GM08714 (cell line): ENCODE measurements at regions not wholly inside any gene's neighbourhood (a gene's known extent, or its start where the extent isn't known, plus 50 kb on each side); places are given as distances from the start of the nearest gene placed in this dataset.

Experiments used
- H3K4me3 ChIP-seq: fragments of 200-500 bp; sonication (Bioruptor generic); 2 replicates; pipeline ENCODE4 v1.5.1; 2014; ENCODE audit warnings: mild to moderate bottlenecking, low read length, inconsistent platforms
- ZNF274 ChIP-seq: IDR thresholded peaks from 2 replicates; pipeline ENCODE4 v1.6.1; 2012; ENCODE audit warnings: mild to moderate bottlenecking, low read depth, low read length

DNA sequence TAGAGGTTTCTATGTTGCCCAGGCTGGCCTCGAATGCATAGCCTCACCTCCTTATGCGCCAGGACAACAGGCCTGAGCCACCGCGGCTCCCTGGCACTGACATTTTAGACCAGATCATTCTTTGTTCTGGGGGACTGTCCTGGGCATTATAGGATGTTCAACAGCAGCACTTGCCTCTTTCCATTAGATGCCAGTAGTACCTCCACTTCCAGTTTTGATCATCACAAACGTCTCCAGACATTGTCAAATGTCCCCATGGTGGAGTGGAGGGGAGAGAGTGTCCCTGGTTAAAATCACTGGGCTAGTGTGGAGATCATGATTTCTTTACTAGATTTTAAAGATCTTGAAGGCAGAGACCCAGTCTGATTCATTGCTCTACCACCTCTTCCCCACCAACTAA lies 125.2 kb upstream of the MKLN1 start:
- no peak for TF ChIP-seq ZNF274
- no peak overlapping the region for H3K4me3 ChIP-seq

DNA sequence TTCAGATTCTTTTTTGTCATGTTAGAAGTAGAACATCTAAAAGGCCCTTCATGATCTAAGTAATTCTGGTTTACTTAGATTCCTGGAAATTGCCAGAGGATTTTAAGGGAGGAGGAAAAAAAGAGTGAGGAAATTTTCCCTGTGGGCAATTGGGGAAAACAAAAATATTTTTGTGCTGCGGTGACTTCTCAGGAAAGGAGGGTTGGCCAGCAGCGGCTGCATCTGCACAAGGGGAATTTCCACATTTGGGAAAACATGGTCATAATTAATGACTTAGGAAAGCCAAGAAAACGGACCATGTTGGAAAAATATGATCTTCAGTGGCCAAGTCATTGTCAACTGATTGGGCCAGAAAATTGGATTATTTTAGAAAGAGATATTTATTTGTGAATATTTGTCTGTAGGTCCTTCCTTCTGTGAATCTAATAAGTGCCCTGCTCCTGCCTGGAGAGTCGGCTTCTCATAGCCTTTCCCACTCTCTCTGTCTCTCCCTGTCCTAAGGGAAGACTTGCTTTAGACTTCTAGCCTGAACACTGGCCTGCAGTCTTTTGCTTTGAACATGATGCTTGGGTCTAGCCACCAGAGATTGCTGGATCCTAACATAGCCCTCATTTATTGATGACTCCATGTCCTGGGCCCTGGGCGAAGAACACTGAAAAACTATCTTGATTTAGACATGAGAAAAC lies 124.2 kb upstream of the MKLN1 start:
- no peak overlapping the region for H3K4me3 ChIP-seq
- TF ChIP-seq ZNF274 = no peak

DNA sequence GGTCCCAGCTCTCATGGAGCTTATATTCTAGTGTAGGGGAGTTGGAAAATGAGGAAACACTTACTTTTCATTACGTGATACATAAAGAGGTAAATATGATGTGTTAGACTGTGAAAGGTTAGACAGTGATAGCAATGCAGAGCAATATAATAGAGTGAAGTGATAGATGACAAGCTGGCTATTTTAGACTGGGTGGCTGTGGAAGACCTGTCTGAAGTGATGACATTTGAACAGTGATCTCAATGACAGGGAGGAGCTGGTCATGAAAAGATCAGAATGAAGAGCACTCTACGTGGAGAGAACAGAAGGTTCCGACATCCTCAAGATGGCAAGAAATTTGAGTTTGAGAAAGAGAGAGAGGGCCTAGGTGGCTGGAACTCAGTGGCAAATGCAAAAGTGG lies 118.9 kb upstream of the MKLN1 start:
- TF ChIP-seq ZNF274 = no peak

DNA sequence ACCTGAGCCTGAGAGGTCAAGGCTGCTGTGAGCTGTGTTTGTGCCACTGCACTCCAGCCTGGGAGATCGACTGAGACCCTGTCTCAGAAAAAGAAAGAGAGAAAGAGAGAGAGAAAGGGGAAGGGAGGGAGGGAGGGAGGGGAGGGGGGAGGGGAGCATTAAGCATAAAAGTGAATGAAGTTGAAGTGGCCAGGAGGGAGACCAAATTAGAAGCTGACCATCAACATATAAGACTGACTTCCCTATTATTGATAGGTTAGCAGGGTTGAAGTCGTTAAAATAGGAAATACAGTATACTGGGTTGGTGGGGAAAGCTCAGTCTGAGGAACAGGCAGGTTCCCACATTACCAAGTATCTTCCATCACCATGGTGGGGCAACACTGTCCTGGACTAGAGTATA lies 117.1 kb upstream of the MKLN1 start:
- no peak overlapping the region for H3K4me3 ChIP-seq
- TF ChIP-seq ZNF274 = no peak

More for the DNA sequence above, 118.9 kb upstream of the MKLN1 start:
- no peak overlapping the region for H3K4me3 ChIP-seq

GRCh38 chr7:131211500-131211899 lies 116.2 kb upstream of the MKLN1 start:
- no peak overlapping the region for H3K4me3 ChIP-seq
- no peak for TF ChIP-seq ZNF274

GRCh38 chr7:131212114-131212513 lies 115.6 kb upstream of the MKLN1 start:
- no peak for TF ChIP-seq ZNF274
- H3K4me3 ChIP-seq = no peak overlapping the region

GRCh38 chr7:131218727-131219128 lies 108.9 kb upstream of the MKLN1 start:
- no peak for TF ChIP-seq ZNF274
- no peak overlapping the region; the same call in 1 of the 2 replicates for H3K4me3 ChIP-seq

- TF ChIP-seq ZNF274 = no peak
- no peak overlapping the region for H3K4me3 ChIP-seq
Measured at GRCh38 chr7:131219312-131220041, 108.2 kb upstream of the MKLN1 start.

- no peak for TF ChIP-seq ZNF274
- no peak overlapping the region for H3K4me3 ChIP-seq
Measured at GRCh38 chr7:131221061-131221460, 106.6 kb upstream of the MKLN1 start.

DNA sequence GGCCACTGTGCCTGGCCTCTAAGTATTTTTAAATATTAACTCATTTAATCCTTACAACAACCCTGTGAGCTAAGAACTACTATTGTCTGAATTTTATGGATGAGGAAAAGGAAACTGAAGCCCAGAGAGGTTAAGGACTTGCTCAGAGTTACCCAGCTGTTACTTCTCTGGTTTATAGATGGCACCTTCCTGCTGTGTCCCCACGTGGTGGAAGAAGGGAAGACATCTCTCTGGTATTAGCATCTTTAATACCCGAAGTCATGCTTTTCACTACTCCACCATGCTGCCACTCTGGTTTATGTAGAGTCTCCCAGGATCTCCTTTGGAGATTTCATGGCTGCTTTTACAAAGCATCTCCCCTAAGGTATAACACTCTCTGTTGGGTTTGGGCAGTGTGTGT lies 105.5 kb upstream of the MKLN1 start:
- H3K4me3 ChIP-seq = no peak overlapping the region
- TF ChIP-seq ZNF274 = no peak

DNA sequence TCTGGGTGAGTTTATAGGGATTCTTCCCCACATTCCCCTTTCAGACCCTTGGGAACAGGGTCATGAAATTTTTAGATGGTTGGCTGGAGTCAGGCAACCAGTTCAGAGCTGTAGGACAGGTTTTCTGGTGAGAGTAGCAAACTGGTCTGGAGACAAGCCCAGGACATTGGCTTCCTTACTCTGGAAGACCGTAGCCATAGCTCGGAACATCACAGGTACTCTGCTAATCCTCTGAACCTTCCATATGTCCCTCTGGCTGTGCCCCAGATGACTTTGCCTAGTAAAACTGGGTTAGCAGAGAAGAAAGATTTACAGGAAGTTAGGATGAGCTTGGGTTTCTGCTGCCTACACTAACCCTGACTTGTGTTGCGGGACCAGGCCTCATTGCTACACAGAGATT lies 104.5 kb upstream of the MKLN1 start:
- no peak overlapping the region for H3K4me3 ChIP-seq
- no peak for TF ChIP-seq ZNF274

DNA sequence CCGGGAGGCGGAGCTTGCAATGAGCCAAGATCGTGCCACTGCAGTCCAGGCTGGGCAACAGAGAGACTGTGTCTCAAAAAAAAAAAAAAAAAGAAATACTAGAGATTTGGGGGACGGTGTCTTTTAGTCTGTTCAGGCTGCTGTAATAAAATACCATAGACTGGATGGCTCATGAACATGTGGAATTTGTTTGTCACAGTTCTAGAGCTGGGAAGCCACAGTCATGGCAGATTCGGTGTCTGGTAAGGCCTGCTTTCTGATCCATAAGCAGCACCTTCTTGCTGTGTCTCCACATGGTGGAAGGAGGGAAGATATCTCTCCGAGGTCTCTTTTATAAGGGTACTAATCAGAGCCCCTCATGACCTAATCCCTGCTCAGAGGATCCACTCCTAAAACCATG lies 102.7 kb upstream of the MKLN1 start:
- no peak overlapping the region for H3K4me3 ChIP-seq
- TF ChIP-seq ZNF274 = no peak

DNA sequence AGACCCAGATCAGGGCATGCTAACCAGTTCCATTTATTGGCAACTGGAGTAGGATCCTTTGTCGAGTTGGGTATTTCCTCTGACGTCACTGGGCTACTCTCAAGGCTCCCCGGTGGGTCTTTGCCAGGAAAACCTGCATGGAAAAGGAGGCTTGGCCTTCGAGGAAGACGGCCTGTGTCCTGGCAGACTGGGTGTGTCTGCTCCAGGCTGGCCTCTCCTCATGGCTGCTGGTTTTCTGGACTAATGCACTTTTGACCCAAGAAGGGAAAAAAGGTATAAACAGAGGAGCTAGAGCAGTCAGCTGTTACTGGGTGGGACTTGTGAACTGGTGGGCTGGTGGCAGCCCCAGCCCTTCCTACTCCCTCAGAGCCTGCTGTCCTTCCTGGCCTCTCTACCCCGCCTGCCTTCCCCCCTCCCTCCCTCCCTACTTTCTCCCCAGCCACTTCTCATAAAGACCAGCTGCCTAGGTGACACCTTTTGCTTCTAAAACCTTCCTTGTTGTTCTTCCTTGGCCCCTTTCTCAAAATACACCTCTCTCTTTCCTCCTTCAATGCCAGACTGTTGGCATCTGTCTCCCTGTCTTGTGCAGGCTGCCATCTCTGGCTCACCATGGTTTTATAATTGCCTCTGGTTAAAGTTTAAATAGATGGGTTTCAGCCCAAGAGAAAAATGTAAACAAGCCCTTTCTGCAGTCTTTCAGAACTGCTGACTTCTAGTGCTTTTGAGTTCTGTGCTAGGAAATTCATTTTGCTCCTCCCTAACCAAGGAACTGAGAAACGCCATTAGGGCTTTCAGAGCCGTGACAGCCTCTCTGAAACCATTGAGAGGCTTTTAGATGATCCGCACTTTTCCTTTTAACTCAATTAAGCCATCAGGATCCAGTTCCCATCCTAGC lies 101.8 kb upstream of the MKLN1 start:
- no peak for TF ChIP-seq ZNF274
- no peak overlapping the region; the same call in 1 of the 2 replicates for H3K4me3 ChIP-seq

DNA sequence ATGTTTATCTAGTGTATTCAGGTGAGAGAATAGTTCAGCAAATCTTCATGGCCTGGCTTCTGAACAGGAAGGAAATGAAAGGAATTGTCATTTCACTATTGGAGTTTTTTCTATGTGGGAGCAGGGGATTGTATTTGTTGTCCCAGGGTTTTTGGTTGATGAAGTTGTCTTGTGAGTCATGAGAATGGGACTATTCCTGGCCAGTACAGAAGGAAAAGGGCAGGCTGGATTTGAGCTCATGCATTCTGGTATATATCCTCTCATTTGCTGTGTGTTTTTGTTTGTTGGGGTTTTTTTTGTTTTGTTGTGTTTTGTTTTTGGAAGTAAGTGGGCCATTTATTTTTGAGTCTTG lies 101.2 kb upstream of the MKLN1 start:
- no peak for TF ChIP-seq ZNF274
- no peak overlapping the region; the same call in 1 of the 2 replicates for H3K4me3 ChIP-seq

GRCh38 chr7:131231381-131232220 lies 96.1 kb upstream of the MKLN1 start:
- no peak for TF ChIP-seq ZNF274
- peak overlapping the region; percentile 40; the same call in 1 of the 2 replicates for H3K4me3 ChIP-seq
